HG02840 (cell line): ENCODE measurements at regions not wholly inside any gene's neighbourhood (a gene's known extent, or its start where the extent isn't known, plus 50 kb on each side); places are given as distances from the start of the nearest gene placed in this dataset.
"Not testable (repeated sequence)": the region's sequence is repeated elsewhere in the genome, so short reads cannot be mapped to it uniquely, and the experiment has no call there.

Source experiments
- ATAC-seq: cut with Tn5 transposase; IDR thresholded peaks from one replicate; pipeline ENCODE4 v1.9.1; 2021; ENCODE audit warnings: mild to moderate bottlenecking, moderate library complexity, moderate number of reproducible peaks; ENCODE audit not compliant: unreplicated experiment, low FRiP score

DNA sequence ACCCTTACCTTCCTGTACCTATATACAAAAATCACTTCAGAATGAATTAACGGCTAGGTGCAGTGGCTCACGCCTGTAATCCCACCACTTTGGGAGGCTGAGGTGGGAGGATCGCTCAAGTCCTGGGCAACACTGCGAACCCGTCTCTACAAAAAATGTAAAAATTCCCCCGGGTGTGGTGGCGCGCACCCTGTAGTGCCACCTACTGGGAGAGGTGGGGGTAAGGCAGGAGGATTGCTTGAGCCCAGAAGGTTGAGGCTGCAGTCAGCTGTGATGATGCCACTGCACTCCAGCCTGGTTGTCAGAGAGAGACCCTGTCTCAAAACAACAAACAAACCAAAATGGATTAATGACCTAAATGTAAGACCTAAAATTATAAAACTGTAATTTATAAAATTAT is 307.6 kb downstream of the SPATA31A1 start:
- not testable (repeated sequence) for ATAC-seq

DNA sequence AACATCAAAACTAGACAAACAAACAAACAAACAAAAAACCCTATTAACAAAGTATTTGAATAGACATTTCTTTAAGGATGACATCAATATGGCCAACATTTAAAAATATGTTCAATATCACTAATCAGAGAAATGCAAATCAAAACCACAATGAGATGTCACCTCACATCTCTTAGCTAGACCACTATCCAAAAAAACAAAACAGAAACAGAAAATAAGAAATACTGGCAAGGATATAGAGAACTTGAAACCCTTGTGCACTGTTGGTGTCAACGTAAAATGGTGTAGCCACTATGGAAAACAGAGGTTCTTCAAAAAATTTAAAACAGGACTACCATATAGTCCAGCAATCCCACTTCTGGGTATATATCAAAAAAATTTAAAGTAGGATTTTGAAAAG is 308.2 kb downstream of the SPATA31A1 start:
- peak; percentile 51 for ATAC-seq

- not testable (repeated sequence) for ATAC-seq
Measured at GRCh38 chr9:39665020-39665419, 309.6 kb downstream of the SPATA31A1 start.

GRCh38 chr9:39674437-39675210 is 319.2 kb downstream of the SPATA31A1 start:
- not testable (repeated sequence) for ATAC-seq

DNA sequence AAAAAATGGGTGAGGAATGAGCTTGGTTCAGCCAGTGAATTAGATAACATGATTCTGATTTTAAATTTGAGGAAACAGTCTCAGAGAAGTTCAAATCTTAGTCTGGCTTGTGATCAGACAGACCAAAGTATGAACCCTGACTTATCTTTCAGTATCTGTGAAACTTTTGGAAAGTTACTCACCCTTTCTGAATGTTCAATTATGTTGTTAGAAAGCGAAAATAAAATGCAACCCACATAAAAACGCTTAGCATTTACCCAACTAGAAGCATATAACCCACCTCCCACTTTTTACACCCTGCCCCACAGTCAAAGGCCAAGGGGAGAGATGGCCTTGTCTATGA is 319.7 kb downstream of the SPATA31A1 start:
- not testable (repeated sequence) for ATAC-seq

GRCh38 chr9:39678534-39679263 is 323.2 kb downstream of the SPATA31A1 start:
- ATAC-seq = not testable (repeated sequence)

- ATAC-seq = not testable (repeated sequence)
Measured at GRCh38 chr9:39680694-39681401, 325.4 kb downstream of the SPATA31A1 start.

DNA sequence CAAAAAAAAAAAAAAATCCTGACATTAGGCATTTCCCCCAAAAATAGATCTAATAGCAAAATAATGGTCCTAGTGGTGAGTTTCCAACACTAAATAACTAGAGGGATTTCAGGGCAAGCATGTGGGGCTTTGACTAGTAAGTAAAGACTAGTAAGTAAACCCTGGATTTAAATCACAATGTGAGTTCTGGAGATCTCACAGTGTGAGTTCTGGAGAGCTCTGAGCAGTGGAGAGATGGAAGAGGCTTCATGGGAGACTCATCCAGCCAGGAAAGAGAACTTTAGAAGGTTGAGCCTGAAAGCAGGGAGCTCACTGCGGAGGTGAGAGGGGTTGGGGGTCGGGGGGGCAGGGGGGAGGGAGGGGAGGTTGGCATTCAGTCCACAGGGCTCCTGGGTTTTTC is 373.4 kb downstream of the SPATA31A1 start:
- ATAC-seq = not testable (repeated sequence)

DNA sequence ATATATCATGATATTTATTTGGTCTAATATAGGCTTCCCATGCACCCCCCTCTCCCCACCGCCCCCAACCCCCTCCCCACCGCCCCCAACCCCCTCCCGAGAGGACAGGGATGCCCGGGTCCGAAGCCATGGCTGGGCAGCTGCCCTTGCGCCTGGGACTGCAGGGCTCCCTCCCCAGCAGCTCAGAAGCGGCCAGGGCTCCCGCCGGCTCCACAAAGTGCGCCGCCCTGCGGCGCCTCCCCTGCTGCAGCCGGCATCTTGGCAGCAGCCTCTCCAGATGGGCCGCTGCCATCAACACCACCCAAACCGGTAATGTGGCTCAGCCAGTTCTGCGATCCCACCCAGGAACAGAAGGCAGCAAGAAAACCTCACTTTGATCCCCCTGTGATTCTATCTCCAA is 389.4 kb downstream of the SPATA31A1 start:
- not testable (repeated sequence) for ATAC-seq

DNA sequence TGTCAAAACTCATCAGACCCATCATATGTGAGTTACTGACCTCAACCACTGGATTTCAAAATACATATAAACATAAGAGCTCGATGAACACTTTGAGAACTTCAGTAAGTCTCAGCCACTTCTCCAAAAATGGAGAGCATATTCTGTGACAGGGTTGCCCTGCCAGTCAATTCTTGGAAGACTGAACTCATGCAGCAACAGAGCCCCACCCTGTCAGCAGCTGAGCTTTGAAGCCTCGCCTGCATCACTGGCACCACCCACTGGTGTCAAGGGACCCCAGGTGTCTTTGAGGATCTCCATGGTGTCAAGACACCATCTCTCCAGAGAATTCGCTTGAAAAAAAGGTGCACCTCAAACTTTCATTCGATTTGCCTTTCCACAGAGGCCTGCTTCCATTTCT is 420.1 kb downstream of the SPATA31A1 start:
- ATAC-seq = not testable (repeated sequence)

DNA sequence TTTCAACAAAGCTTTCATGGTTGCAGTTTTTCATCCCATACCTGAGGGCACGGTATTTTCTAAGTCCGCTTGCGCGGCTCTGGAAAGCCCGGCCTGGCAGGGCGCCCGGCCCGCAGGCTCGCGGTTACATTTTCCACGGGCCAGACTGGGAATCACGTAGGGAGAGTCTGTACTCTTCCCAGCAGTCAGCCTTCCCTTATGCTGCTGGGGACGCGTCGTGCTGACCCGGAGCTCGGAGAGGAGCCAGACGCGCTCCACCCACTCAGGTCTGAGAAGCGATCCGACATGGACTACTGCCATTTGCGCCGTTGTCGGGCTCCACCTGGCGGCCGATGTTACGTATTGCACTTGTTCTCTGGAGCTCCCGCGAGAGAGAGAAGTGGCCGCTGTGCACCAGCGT is 435.9 kb downstream of the SPATA31A1 start:
- ATAC-seq = peak; percentile 97

GRCh38 chr9:39797935-39798334 is 442.5 kb downstream of the SPATA31A1 start:
- ATAC-seq = not testable (repeated sequence)

DNA sequence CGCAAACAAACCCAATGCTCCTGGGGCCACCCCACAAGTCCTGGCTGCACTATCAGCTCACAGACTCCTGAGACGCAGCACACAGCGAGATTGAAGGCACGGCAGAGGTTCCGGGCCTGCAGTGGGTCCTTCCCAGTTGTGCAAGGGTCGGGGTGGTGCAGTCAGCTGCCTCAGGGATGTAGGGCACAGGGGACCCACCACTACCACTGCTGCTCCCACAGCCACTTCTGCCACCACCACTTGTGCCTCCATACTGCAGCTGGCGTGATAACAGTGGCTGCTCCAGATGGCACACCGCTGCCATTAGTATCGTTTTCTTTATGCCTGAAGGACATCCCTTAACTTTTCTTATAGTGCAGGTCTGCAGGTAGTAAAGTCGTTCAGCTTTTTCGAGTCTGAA is 443.8 kb downstream of the SPATA31A1 start:
- not testable (repeated sequence) for ATAC-seq

DNA sequence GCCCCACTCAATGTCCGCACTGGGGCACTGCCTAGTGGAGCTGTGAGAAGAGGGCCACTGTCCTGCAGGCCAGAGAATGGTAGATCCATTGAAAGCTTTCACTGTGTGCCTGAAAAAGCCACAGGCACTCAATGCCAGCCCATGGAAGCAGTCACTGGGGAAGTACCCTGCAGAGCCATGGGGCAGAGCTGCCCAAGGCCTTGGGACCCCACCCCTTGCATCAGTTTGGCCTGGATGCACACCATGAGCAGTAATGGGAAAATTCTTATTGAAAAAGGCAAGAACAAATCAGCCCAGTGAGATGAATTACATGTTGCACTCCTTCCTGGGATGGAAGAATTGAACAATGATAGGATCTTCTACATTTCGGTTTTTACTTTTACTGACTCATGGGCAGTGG is 447.1 kb downstream of the SPATA31A1 start:
- ATAC-seq = not testable (repeated sequence)

- ATAC-seq = not testable (repeated sequence)
Measured at GRCh38 chr9:39809401-39810226, 454.1 kb downstream of the SPATA31A1 start.

DNA sequence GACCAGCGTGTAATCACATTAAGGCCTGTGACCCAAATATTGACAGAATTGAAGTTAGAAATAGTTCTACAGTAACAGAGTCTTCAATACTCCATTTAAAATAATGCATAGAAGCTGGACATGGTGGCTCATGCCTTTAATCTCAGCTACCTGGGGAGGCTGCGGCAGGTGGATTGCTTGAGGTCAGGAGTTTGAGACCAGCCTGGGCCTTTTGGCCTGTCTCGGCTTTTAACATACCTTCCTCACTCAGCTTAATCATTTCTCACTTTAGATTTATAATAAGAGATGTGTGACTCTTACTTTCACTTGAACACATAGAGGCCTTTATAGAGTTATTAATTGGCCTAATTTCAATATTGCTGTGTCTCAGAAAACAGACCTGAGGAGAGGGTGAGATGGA is 454.9 kb downstream of the SPATA31A1 start:
- not testable (repeated sequence) for ATAC-seq

- not testable (repeated sequence) for ATAC-seq
Measured at GRCh38 chr9:39811615-39812014, 456.1 kb downstream of the SPATA31A1 start.

- ATAC-seq = not testable (repeated sequence)
Measured at GRCh38 chr9:39828457-39828856, 473.0 kb downstream of the SPATA31A1 start.
